DOHH2 (cell line): ENCODE measurements at regions not wholly inside any gene's neighbourhood (a gene's known extent, or its start where the extent isn't known, plus 50 kb on each side); places are given as distances from the start of the nearest gene placed in this dataset.

Experiments
- EZH2phosphoT487 ChIP-seq: fragments of 200-600 bp; sonication (generic); IDR thresholded peaks from 2 replicates; pipeline ENCODE4 v1.6.1; 2017; ENCODE audit warnings: borderline replicate concordance, mild to moderate bottlenecking, antibody characterized with exemption, low read length, moderate library complexity, mixed read lengths
- TF ChIP-seq, protein P1 (sequence below): fragments of 200-600 bp; sonication (generic); IDR thresholded peaks from one replicate; pipeline ENCODE4 v1.5.1; 2014; ENCODE audit warnings: antibody characterized with exemption, mild to moderate bottlenecking, low read depth, low read length; ENCODE audit not compliant: poor library complexity, severe bottlenecking

GRCh38 chr3:21117370-21117769 is 633.6 kb downstream of the ZNF385D start:
- TF ChIP-seq, protein P1, sequence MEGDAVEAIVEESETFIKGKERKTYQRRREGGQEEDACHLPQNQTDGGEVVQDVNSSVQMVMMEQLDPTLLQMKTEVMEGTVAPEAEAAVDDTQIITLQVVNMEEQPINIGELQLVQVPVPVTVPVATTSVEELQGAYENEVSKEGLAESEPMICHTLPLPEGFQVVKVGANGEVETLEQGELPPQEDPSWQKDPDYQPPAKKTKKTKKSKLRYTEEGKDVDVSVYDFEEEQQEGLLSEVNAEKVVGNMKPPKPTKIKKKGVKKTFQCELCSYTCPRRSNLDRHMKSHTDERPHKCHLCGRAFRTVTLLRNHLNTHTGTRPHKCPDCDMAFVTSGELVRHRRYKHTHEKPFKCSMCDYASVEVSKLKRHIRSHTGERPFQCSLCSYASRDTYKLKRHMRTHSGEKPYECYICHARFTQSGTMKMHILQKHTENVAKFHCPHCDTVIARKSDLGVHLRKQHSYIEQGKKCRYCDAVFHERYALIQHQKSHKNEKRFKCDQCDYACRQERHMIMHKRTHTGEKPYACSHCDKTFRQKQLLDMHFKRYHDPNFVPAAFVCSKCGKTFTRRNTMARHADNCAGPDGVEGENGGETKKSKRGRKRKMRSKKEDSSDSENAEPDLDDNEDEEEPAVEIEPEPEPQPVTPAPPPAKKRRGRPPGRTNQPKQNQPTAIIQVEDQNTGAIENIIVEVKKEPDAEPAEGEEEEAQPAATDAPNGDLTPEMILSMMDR = no peak
- TF ChIP-seq EZH2phosphoT487 = no peak
